Epidermal melanocyte (primary cell): ENCODE measurements at regions not wholly inside any gene's neighbourhood (a gene's known extent, or its start where the extent isn't known, plus 50 kb on each side); places are given as distances from the start of the nearest gene placed in this dataset.
A peak's percentile ranks its signal among the peaks of the same experiment; 100 is the strongest.

ENCODE experiments used
- DNase-seq: peaks from one replicate; pipeline ENCODE4 v3.0.0; 2011; ENCODE audit warnings: low spot score; ENCODE audit not compliant: insufficient read length

DNA sequence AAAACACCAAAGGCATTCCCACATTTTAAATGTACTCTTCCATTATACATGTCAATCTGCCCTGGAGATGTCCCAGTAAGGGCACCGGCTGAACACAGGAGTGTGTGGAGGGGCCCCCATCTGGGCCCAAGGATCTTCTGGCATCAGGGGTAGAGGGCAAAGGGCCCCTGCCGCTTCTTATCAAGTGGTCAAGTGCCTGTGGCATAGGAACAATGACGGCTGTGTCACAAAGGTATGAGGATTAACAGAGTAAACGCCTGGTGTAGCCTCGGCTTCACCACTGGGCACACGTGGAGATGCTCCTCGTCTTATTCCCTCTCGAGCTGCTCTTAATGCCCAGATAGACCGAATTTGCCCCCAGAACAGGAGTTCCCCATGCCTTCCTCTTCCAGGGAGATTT lies 169.7 kb upstream of the GLI2 start:
- DNase-seq, result no peak

DNA sequence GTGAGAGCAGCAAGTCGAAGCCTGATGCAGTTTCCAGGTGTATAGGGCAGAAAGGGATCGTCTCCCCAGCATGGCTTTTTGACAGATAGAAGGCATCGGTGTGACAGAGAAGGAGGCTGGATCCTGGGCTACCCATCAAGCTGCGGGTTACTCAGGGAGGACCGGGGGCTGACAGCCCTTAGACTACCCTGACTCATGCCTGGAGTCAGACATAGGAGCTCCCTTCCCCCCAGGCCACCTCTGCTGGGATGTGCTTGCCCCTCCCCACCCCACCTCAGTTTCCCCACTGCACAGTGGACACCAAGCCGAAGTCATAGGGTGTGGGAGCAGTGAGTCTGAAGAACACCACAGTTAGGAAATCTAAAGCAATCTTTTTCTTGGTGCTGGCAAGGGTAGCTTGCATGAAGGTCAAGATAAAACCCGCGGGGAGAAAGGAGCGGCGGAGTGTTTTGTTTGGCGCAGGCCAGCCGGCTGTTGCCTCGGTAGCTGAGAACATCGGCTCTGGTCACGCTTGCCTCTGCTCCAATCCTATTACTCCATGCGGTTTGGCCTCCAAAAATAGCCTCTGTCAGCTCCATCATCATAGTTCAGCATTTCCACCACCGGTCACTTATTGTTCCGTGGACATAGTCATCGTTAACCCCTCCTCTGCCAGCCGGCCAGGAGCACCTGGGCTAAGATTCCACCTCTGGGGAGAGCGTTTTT lies 169.2 kb upstream of the GLI2 start:
- no peak for DNase-seq

DNA sequence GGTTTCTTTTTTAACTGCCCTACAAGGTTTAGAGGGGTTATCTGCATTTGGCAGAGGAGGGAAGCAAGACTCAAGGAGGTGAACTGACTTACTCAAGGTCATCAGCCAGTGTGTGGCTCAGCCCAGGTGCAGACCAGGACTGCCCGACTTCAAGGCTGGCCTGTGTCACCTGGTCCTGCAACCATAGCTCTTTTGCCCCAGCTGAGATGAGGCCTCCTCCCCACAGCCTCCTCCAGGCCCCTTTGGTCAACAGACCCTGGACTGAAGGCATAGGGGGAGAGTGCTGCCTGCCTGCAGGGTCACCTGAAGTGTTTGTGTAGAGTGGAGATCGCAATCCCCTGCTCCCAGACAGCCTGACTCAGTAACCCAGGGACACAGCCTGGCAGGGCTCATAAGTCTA lies 168.5 kb upstream of the GLI2 start:
- DNase-seq, result no peak

DNA sequence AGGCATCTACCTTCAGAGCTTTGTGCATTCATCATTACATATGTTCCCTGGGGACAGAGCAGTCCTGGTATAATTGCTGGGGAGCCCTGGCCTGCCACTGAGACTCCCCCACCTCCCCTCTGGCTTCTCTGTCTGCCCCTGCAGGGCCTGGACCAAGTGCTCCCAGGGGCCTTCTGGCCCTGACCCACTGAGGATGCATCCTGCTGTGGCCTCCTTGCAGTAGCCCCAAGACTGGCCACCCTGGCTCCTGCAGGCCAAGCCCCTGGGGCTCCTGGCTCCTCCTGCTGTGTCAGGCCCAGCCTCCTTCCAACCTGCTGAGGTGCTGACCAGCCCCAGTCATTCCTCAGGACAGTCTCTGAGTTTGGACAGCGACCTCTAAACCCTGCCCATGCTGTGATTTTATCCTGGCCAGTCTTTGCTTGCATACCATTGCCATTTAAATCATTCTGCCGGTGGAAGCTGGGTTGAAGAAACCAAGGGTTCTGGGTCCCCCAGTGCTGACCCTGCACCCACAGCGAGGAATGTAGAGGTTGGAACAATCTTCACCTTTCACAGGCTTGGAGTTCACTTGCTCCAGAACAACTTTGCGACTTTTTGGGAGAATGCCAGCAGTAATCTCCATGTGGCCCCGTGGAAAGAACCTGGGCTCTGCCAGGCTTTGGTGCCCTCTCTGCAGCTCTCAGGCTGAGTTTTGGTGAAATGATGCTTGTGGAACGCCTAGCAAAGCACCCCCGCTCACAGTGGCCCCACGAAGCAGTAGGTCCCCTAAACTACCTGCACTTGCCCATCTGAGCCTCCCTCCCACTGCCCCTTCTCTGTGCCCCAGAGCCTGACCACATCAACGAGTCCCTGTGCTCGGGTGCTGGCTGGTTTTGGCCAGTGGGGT lies 167.3 kb upstream of the GLI2 start:
- no peak for DNase-seq

DNA sequence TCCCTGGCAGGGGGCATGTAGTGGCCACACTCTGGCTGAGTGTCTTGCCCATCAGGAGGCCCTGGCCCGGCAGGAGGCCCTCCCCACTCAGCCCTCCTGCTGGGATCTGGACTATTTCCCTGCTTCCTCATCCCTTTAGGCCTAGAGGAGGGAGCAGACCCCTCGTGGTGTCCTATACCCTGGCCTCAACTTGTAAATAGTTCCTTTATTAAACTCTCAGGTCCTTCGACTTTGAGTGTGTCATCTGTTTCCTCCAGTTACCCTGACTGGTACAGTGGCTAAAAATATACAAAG lies 166.7 kb upstream of the GLI2 start:
- DNase-seq, result no peak

DNA sequence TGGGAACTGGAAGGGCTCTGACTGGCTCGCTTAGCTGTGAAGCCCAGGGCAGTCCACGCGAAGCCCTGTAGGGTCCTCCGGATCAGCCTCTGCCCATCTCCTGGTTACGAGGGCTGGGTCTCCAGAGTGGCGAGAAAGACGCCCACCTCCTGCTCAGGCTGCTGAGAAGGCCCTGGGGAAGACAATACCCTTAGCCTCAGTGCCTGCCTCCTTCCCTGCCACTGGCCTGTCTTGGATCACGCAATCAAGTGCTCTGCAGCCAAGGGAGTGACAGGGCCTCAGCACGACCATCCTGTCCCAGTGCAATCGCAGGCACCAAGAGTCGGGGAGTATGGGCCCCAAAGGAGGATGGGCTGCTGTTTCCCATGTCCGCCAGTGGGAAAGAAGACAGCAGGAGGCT lies 165.7 kb upstream of the GLI2 start:
- no peak for DNase-seq

DNA sequence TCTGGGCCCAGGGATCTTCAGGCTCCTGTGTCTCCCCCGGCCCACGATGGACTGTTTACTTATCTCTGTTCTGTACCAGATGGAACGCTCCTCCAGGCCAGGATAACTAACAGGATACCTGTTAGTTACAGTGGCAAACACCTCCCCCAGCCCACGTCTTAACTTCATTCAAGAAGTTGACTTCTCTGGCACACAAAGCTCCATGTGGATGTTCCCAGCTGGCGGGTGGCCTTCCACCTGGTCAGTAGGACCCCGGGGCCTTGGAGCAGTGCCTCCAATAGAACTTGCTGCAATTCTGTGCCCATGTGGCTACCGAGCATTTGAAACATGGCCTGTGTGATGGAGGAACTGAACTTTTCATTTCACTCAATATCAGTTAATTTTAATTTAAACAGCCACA lies 165.1 kb upstream of the GLI2 start:
- no peak for DNase-seq

DNA sequence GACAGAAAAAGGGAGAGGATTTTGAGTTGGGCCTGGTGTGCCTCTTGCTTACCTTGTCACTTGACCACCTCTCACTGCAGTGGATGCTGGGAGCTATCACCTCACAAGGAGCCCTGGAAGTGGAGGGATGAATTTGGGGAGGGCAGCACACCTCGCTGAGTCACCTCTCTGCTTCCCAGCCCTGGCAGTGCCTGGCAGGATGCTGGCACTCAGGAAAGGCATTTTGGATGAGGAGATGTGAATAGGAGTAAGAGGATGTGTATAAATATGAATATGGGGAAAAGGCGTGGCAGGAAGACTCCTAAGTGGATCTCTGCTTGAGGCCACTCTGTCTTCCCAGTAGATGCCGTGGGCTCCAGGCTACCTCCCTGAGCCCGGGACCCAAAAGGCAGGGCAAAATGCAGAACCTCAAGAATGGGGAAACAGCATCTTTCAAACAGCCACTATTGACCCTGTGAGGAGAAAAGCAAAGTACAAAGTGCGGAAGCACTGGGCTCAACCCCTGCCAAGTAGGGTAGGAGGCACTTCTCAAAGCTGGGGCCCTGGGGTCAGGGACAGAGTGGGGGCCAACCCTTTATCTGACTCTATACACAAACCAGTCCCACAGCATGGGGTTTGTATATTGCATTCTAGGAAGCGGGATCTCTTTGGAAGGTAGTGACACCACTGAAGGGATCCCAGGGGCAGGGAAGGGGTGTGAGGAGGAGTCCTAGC lies 164.5 kb upstream of the GLI2 start:
- DNase-seq, result no peak

DNA sequence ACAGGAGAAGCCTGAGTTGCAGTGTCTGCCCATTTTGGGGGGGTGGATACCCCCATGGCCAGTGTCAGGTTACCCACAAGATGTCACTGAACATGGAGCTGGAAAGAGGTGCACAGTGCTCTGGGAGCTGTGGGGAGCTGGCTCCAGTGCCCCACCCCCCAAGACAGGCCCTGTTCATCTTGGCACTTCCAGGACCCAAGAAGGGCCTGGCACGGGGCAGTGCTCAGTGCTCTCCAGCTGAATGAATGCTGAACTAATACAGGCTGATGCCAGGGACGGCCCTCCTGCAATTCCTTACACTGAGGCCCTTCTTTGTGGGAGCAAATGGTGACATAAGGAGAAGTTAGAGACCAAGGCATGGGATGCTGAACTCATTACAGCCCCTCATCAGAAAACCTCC lies 163.4 kb upstream of the GLI2 start:
- DNase-seq, result no peak

DNA sequence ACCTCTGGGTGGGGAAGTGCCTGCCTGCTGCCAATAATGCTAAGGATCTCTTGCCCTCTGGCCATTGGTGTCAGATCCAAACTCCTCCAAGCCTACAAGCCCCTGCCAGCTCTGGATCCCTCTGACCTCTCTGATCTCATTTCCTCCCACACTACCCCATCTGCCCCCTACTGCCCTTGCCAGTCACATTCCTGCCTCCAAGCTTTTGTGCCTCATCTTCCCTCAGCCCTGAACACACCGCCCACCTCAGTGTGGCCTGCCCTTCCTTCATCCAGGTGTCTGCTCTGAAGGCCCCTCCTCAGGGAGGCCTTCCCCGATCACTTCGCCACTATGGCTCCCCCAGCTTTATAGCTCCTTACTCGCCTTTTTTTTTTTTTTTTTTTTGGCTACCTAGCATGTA lies 161.0 kb upstream of the GLI2 start:
- no peak for DNase-seq

DNA sequence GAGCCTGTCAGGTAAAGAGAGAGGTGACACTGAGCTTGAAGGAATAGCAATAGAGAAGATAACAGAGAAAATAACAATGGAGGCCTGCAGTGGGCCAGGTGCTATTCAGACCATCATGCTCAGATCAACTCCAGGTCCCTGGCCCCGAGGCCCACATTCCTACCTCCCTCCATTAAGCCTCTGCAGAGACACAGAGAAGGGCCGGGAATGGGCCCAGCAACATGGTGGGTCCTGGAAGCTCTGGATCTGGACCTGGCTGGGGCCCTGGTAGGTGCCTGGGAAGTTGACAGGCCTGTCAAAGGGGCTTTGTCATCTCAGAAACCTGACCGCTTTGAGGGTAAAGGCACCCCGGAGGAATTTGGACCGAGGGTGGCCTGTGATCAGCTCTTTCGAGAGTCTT lies 159.7 kb upstream of the GLI2 start:
- DNase-seq, result no peak

DNA sequence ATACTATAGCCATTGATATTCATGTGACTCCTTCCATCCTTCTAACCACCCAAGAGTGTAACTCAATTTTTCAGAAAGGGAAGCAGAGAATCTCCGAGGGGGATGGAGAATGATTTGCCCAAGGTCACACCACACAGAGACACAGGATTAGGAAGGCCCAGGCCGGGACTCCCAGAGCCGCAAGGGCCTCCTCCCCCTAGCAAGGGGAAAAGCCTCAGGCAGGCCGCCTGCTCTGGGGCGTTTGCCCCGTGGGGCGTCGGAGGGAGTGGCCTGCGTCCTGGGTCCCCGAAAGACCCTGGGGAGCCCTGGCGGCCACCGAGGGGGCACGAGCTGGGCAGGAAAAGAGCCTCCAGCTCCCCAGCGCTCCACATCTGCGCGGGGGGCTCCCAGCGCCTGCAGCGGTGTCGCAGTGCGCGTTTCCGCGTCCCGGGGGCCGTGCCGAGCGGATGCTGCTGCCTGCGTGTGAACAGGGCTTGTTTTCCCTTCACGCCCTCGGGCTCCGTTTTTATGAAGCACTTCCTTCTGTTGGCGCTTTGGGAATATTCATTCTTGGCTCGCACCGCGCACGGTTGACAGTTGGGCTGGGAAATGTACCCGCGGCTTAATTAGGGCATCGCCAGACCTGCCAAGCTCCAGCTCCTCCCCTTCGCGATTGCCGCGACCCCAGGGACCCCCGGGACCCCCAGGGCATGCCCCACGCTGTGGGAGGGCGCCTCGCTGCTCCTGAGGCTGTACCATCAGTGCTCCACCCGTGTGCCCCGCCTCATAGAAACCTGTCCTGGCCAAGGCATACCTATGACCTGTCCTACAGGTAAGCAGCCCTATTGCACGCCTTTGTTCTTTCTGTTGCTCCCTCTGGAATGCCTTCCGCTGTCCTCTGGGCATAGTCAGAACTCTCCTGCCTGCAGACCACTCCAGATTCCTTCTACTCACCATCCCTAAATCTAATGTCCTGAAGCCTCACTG lies 158.9 kb upstream of the GLI2 start:
- DNase-seq, result peak; percentile 74

DNA sequence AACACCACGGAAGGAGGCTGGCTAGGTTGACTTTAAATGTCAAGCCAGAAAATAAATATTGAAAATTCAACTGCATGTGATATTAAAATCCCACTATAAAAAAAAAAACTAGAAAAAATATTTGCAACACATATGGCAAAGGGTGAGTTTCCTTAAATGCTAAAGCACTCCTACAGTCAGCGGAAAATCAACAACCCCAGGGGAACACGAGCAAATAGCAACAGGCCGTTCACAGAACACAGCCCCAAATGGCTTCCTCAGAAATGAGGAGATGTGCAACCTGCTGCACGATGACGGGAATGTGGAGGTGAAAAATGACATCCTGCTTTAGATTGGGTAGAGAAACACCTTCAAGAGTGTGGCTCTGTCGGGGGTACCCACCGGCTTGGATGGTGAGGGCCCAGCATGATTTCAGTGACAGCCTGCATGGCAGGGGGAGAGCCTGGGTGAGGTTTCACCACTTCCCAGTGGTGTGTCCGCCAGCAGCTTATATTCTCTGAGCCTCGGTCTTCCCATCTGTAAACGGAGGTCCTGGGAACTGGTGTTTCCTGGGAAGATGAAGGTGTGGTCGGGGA lies 157.9 kb upstream of the GLI2 start:
- DNase-seq, result no peak

DNA sequence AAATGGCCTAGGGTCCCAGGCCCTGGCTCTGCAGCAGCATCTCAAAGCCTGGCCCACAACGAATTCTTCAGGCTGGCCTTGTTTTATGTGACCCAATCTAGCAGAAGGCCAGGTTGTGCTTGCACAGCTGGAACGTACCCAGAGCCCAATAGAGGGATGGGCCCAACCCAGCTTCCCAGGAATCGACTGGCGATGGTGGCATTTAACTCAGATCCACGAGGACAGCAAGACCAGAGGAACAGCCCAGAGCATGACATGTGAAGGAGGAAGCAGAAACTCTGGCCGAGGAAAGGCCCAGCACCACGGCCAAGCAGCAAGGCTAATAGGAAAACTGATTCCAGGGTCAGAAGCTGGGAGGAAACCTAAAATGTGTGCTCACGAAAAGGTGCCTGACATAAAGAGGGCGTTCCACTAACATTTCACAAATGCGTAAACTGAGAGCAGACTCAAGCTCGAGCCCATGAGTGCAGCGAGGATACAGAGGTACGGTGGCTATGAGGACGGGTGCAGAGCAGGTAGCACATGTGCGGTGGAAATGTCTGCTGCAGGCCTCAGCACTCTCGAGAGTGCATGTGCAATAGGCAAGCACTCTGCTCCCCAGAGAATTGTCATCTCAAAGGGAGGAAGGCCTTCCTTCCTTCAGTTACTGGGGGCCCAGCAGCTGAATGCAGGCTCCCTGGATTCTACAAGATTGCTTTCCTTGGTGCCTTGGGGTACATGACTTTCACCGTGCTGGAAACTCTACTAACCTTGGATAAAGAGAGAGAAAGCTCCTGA lies 156.9 kb upstream of the GLI2 start:
- DNase-seq, result no peak

DNA sequence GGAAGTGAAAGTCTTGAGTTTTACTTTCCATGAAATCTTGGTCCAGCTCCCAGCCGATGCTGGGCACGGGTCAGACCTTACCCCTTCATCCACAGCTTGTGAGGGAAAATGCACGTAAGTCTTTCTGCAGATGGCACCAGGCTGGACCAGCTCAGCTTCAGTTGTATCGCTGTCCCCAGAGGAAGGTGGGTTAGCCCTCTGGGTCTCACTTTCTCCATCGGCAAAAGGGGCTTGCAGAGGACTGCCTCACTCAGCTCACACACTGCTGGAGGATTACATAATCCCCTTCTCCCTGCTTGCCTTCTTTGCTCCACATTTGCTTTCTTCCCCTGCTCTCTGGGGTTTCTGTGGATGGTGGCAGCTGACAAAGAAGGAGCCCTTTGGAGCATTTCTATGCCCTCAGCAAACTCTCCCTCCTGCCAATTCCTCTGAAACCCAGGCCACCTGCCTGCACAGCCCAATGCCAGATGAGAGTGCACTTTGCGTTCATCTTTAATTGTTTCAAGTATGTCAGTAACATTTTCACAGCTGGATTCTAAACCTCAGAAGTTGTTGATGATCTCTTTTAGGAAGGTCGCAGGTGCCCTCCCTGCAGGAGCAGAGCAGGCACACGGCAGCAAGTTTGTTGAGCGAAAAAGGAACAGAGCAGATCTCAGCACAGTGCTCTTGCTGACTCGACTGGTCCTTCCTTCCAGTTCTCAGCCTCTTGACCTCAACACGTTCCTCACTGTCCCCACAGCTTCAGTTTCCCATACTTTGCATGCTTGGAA lies 155.6 kb upstream of the GLI2 start:
- no peak for DNase-seq

DNA sequence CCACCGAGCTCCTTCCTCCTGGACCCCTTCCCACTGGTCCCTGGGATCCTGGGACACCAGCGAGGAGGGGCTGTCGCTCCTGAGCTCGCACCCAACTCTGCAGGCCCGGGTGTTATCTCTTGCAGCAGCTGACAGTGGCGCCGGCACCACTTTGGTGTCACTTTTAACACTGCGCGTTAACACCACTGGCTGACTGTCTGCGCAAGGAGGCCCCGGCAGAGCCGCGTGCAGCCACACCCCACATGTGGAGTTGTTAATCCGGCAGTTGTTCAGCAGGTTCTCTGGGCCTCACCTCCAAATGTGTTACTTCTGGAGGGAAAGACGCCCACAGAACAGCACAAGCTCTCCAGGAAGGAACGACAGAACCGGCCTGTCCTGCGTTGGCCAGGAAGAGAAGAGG lies 155.0 kb upstream of the GLI2 start:
- DNase-seq, result no peak

DNA sequence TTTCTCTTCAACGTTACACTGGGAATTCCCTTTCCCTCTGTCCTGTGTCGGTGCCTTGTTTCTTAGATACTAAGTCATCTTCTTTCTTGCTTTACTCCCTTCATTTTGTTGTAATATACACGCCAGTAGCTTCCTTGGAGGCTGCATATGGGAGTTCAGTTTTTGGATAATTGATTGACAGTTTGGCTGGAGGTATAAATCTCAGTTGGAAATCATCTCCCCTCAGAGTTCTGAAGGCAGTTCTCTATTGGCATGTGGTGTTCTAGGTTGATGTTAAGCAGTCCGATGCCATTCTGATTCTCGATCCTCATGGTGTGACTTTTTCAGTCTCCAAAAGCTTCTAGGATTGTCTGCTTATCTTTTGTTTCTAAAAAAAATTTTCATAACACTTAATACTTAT lies 152.5 kb upstream of the GLI2 start:
- DNase-seq, result no peak

DNA sequence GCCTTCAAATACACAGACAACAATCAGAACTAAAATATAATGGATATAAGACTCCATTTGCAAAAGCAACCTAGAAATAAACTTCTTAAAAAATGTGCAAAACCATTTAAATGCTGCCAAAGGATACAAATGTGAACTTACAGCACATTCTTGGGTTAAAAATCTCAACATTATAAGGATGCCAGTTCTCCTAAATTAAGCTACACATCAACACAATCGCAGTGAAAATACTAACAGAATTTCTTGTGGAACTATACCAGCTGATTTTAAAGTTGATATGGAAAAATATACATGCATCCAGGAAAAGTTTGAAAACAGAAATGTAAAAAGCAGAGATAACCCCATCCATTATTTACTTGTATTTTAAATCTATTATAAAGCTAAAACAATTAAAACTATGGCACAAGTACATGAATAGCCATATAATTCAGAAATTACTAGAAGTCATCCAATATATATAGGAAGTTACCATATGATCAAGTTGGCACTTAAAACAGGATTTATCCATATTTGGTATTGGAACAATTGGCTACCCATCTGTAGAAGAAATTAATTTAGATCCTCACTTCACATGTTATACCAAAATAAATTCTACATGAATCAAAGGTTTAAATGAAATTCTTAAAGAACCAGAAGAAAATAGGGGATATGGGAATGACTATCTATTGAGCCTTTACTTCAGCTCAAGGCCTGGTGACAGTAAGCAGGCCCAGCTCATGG lies 151.7 kb upstream of the GLI2 start:
- DNase-seq, result no peak
